Endothelial cell of umbilical vein (primary cell): ENCODE measurements at regions not wholly inside any gene's neighbourhood (a gene's known extent, or its start where the extent isn't known, plus 50 kb on each side); places are given as distances from the start of the nearest gene placed in this dataset.

Source experiments
- EZH2 ChIP-seq: IDR thresholded peaks from 2 replicates; pipeline ENCODE4 v1.6.1; 2012; ENCODE audit warnings: borderline replicate concordance, low read depth, mild to moderate bottlenecking, moderate library complexity, low read length, inconsistent platforms; ENCODE audit not compliant: severe bottlenecking
- MAX ChIP-seq: IDR thresholded peaks from 2 replicates; pipeline ENCODE4 v1.6.1; 2011; ENCODE audit not compliant: insufficient read depth, insufficient read length

GRCh38 chr9:100884518-100884917 lies 144.0 kb upstream of the PLPPR1 start:
- no peak for TF ChIP-seq EZH2
- TF ChIP-seq MAX, result no peak
